ENCODE measurements at regions not wholly inside any gene's neighbourhood (a gene's known extent, or its start where the extent isn't known, plus 50 kb on each side); places are given as distances from the start of the nearest gene placed in this dataset.

- H3K27me3 ChIP-seq (replicated peaks in 1 of 2; ENCODE audit: control insufficient read depth in 2 of 2, insufficient read depth in 2 of 2, low read length in 1 of 2) = no peaks in the 10 kb centered on the region
- H3K36me3 ChIP-seq (ENCODE audit: control insufficient read depth in 2 of 2, insufficient read depth in 2 of 2, low read length in 1 of 2) = no peaks in the 10 kb centered on the region
- ATAC-seq (no peak), DNase-seq (ENCODE audit: low read depth, low spot score) (no peak), FAIRE-seq (no peak)
- no peaks in the 10 kb centered on the region for H3K9me3 ChIP-seq (replicated peaks; ENCODE audit: control insufficient read depth, insufficient read depth, low read length)
- 22% methylated on average over 5 of the region's 5 CpGs for WGBS (ENCODE audit: insufficient coverage, insufficient replicate concordance, low lambda C conversion rate, missing lambda C conversion rate)
- H3K4me1 ChIP-seq (ENCODE audit: control insufficient read depth, insufficient read depth, low read length) = no peaks in the 10 kb centered on the region
- BruUV-seq (replicated peaks) = no TSS peak
- H3K79me2 ChIP-seq (ENCODE audit: control insufficient read depth, insufficient read depth, low read length) = no peaks in the 10 kb centered on the region
- ChIA-PET SMC1A (ENCODE audit: uncharacterized antibody, unreplicated experiment) (no interaction called here), RAD21 (ENCODE audit: unreplicated experiment) (no interaction called here), CTCF (no interaction called here), POLR2A (no interaction called here)
- intact Hi-C loops (cut with micrococcal nuclease; ENCODE audit: unreplicated experiment) = no loop called here
- H4K20me1 ChIP-seq (ENCODE audit: control insufficient read depth, insufficient read depth) = no peaks in the 10 kb centered on the region
- H3K27ac ChIP-seq (ENCODE audit: control insufficient read depth, insufficient read depth) = no peak overlapping the region
- in situ Hi-C loops (cut with MboI) = no loop called here
- H3K4me3 ChIP-seq = no peak overlapping the region
- H3K4me2 ChIP-seq (ENCODE audit: control insufficient read depth, insufficient read depth) = no peak overlapping the region
- no peak for TF ChIP-seq CREB1 (IDR thresholded peaks at IDR 0.05; ENCODE audit: low read depth)
- no peak for TF ChIP-seq NFIC (IDR thresholded peaks at IDR 0.05; ENCODE audit: low read depth, low read length)
- TF ChIP-seq RAD51 (IDR thresholded peaks at IDR 0.05) = no peak
- no peak for TF ChIP-seq ZBTB4 (CRISPR knock-in tag; IDR thresholded peaks at IDR 0.05)
- no peak for TF ChIP-seq TCF3 (IDR thresholded peaks at IDR 0.05; ENCODE audit: borderline replicate concordance, insufficient read depth, low read depth, low read length)
- no peak for TF ChIP-seq TAF1 (IDR thresholded peaks at IDR 0.05; ENCODE audit: borderline replicate concordance, low read depth, low read length)
- TF ChIP-seq SMC3 (IDR thresholded peaks at IDR 0.05; ENCODE audit: borderline replicate concordance, low read length) = no peak
- H3K9ac ChIP-seq (ENCODE audit: control insufficient read depth, insufficient read depth, low read length) = no peak overlapping the region
- no peak overlapping the region for H2AFZ ChIP-seq (ENCODE audit: control insufficient read depth, low read depth, low read length)
Measured at GRCh38 chrX:83145876-83146275, 362.2 kb upstream of the POU3F4 start.

Measured in GM12878 (cell line).